ENCODE measurements at regions not wholly inside any gene's neighbourhood (a gene's known extent, or its start where the extent isn't known, plus 50 kb on each side); places are given as distances from the start of the nearest gene placed in this dataset.
A peak's percentile ranks its signal among the peaks of the same experiment; 100 is the strongest.

GRCh38 chr10:108358912-108359311 is 1194.4 kb upstream of the SORCS1 start:
- DNase-seq (ENCODE audit: unreplicated experiment), result peak; percentile 88
- Mint-ChIP-seq H3K4me3 (ENCODE audit: unreplicated experiment) (no peak overlapping the region), H3K36me3 (ENCODE audit: insufficient read depth, unreplicated experiment) (no peaks in the 10 kb centered on the region), H3K27me3 (ENCODE audit: insufficient read depth, unreplicated experiment) (no peaks in the 10 kb centered on the region), H3K27ac (ENCODE audit: low read depth, unreplicated experiment) (peak overlapping the region; percentile 2), H3K9me3 (ENCODE audit: unreplicated experiment) (no peaks in the 10 kb centered on the region), H3K4me1 (ENCODE audit: insufficient read depth, unreplicated experiment) (peaks cover 6% of the 10 kb centered on the region)
- ChIA-PET CTCF (no interaction called here), POLR2A (interaction anchor here (0.6 kb wide), 2 partner anchors 849 to 863 kb away, joined by 3 to 5 read pairs; no protein-coding TSS in a partner anchor)
- intact Hi-C loops (cut with micrococcal nuclease), result loop anchor here (2.0 to 10.0 kb wide), 2 partner anchors 186 to 384 kb away; no protein-coding TSS in a partner anchor
- no TSS peak for BruUV-seq (replicated peaks)
- TF ChIP-seq CTCF (IDR thresholded peaks at IDR 0.05; ENCODE audit: unreplicated experiment), result peak; percentile 31

- CTCF ChIA-PET, result no interaction called here
- H3K9me3 Mint-ChIP-seq (ENCODE audit: unreplicated experiment), result peaks cover 6% of the 10 kb centered on the region
- intact Hi-C loops (cut with micrococcal nuclease), result loop anchor here (10.0 kb wide), 1 partner anchor 378 kb away; no protein-coding TSS in a partner anchor
- DNase-seq (ENCODE audit: unreplicated experiment), result no peak
- no TSS peak for BruUV-seq (replicated peaks)
- no peaks in the 10 kb centered on the region for H3K36me3 Mint-ChIP-seq (ENCODE audit: insufficient read depth, unreplicated experiment)
- POLR2A ChIA-PET, result no interaction called here
- TF ChIP-seq CTCF (IDR thresholded peaks at IDR 0.05; ENCODE audit: unreplicated experiment), result no peak
- no peaks in the 10 kb centered on the region for H3K4me1 Mint-ChIP-seq (ENCODE audit: insufficient read depth, unreplicated experiment)
- no peaks in the 10 kb centered on the region for H3K27me3 Mint-ChIP-seq (ENCODE audit: insufficient read depth, unreplicated experiment)
- H3K4me3 Mint-ChIP-seq (ENCODE audit: unreplicated experiment), result no peak overlapping the region
- no peak overlapping the region for H3K27ac Mint-ChIP-seq (ENCODE audit: low read depth, unreplicated experiment)
These were observed 1188.3 kb upstream of the SORCS1 start for GRCh38 chr10:108352771-108353170.

GRCh38 chr10:108348215-108348614 is 1183.7 kb upstream of the SORCS1 start:
- H3K27me3 Mint-ChIP-seq (ENCODE audit: insufficient read depth, unreplicated experiment), result no peaks in the 10 kb centered on the region
- no peak for DNase-seq (ENCODE audit: unreplicated experiment)
- ChIA-PET CTCF (no interaction called here), POLR2A (no interaction called here)
- no peak for TF ChIP-seq CTCF (IDR thresholded peaks at IDR 0.05; ENCODE audit: unreplicated experiment)
- no peaks in the 10 kb centered on the region for H3K36me3 Mint-ChIP-seq (ENCODE audit: insufficient read depth, unreplicated experiment)
- H3K27ac Mint-ChIP-seq (ENCODE audit: low read depth, unreplicated experiment), result no peak overlapping the region
- H3K9me3 Mint-ChIP-seq (ENCODE audit: unreplicated experiment), result peaks cover 6% of the 10 kb centered on the region
- no peaks in the 10 kb centered on the region for H3K4me1 Mint-ChIP-seq (ENCODE audit: insufficient read depth, unreplicated experiment)
- H3K4me3 Mint-ChIP-seq (ENCODE audit: unreplicated experiment), result no peak overlapping the region
- intact Hi-C loops (cut with micrococcal nuclease), result no loop called here
- BruUV-seq (replicated peaks), result no TSS peak

- intact Hi-C loops (cut with micrococcal nuclease), result no loop called here
- no peaks in the 10 kb centered on the region for H3K36me3 Mint-ChIP-seq (ENCODE audit: insufficient read depth, unreplicated experiment)
- CTCF ChIA-PET, result no interaction called here
- H3K27ac Mint-ChIP-seq (ENCODE audit: low read depth, unreplicated experiment), result no peak overlapping the region
- no peak for TF ChIP-seq CTCF (IDR thresholded peaks at IDR 0.05; ENCODE audit: unreplicated experiment)
- BruUV-seq (replicated peaks), result no TSS peak
- POLR2A ChIA-PET, result no interaction called here
- H3K4me1 Mint-ChIP-seq (ENCODE audit: insufficient read depth, unreplicated experiment), result no peaks in the 10 kb centered on the region
- no peaks in the 10 kb centered on the region for H3K27me3 Mint-ChIP-seq (ENCODE audit: insufficient read depth, unreplicated experiment)
- peaks cover 6% of the 10 kb centered on the region for H3K9me3 Mint-ChIP-seq (ENCODE audit: unreplicated experiment)
- H3K4me3 Mint-ChIP-seq (ENCODE audit: unreplicated experiment), result no peak overlapping the region
- no peak for DNase-seq (ENCODE audit: unreplicated experiment)
These were observed 1181.6 kb upstream of the SORCS1 start for GRCh38 chr10:108346066-108346465.

Data from MCF 10A (cell line).